NK-92 treated with Interleukin-12 subunit alpha and Interleukin-12 subunit beta, amount 100 ng/mL, for 24 hours (cell line): ENCODE measurements at regions not wholly inside any gene's neighbourhood (a gene's known extent, or its start where the extent isn't known, plus 50 kb on each side); places are given as distances from the start of the nearest gene placed in this dataset.
"Not testable (repeated sequence)": the region's sequence is repeated elsewhere in the genome, so short reads cannot be mapped to it uniquely, and the experiment has no call there.

Experiments used
- DNase-seq: peaks from one replicate; lab custom pipeline; 2025; lab: John Stamatoyannopoulos, UW

DNA sequence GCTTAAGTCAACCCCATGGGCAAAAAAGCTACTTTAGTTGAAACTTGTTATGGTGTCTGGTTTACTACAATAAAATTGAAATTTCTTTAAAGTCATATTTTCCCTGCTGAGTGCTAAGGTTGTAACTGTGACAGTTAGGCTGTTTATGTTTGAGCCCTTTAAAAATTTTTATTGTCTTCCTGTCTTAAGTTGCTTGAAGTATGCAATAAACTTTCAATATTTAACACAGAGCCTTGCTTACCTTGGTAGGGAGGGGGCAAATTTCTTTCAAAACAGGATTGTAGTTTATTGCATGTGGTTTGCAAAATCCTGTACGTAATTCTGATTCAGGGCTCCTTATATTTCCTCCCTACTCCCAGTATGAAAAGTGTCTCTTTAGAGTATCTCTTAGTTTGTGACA is 465.5 kb upstream of the ACTBL2 start:
- no peak for DNase-seq

DNA sequence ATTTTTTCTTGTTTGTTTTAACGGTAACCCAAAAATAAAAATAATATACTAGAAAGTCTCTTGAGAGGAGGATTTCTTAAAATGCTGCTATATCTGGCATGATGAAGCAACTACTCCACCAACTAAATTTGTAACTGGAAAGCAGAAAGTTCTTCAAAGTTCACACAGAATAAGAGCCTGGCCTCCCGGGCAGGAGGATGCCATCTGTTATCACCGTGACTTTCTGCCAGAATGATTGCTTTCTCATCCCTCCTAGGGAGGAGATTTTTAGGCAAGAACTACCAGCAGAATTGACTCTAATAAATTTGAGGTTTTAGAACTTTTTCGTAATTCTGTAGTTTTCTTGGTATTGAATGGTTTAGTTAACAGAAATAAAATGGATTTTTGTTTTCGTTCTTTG is 464.6 kb upstream of the ACTBL2 start:
- DNase-seq: no peak

DNA sequence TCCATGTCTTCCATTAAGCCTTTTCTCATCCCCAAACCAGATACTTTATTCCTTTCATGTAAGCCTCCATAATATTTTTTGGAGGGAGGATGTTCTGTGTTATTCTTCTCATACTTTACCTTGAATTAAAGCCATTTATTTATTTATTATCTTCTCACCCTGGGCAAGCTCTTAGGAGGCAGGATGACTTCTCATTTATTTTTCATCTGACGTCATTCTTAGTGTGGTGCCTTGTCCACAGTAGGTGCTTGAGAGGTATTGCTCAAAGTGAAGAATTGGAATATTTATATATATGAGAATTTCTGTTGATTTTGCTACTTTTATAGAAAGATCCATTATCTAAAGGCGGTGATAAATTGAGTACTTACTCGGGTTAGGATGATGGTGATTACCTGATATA is 458.3 kb upstream of the ACTBL2 start:
- no peak for DNase-seq

DNA sequence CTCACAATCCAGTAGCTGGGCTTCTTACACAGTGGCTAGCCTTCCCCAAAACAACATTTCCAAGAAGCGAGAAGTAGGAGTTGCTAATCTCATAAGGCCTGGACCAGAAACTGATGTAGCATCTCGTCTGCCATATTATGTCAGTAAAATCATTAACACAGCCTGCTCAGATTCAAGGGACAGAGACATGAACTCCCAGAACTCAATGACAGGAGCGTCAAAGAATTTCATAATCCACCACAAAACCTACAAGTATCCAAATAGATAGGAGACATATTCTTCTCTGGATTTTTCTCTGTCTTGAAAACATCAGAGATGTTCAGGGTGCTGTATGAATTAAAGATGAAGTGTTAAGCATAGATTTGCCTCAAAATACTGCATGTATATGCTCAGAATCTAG is 457.6 kb upstream of the ACTBL2 start:
- no peak for DNase-seq

DNA sequence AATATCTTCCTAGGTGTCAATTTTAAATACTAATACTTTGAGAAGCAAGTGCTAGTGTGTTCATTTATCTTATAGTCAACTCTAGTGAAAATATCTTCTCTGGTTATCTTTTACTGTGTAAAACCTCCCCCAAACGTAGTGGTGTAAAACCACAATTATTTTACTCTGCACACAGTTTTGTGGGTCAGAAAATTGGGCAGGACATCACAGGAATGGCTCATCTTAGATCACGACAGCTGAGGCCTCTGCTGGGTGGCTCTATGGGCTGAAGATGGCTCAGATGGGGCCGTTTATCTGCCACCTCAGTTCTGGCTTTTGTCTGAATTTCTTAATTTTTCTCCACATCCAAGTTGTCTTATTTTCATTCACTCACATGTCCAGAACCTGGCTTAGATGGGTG is 457.2 kb upstream of the ACTBL2 start:
- no peak for DNase-seq

DNA sequence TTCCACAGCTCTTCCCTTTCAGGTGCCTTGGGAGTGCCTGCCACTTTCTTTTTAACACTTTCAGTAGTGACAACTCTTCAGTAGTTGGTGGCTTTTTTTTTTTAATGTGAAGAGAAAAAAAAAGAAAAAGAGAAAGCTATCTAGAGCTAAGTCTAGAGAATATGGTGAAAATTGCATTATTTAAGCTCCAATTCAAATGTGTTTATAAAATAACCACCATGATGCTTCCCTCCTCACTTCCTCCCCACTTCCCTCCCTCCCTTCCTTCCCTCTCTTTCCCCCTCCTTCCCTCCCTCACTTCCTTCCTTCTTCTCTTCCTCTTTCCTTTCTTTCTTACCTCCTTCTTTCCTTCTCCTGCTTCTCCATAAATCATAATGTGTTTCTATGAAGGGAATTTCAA is 456.7 kb upstream of the ACTBL2 start:
- no peak for DNase-seq

DNA sequence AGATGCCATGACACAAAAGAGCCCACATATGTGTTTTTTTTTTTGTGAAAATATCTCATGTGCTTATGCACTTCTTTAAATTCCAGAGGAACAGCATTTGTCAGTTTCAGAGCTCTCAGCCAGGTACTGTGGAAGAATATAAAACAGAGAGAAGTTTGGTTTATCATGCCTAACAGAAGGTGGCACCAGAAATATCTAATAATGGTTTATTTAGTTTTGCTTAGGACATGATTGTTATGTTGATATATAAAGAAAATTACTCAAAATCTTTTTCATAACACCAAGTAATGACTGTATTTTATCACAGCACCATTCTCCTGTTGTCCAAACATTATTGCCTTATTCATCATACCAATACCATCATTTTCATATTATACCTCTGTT is 455.6 kb upstream of the ACTBL2 start:
- no peak for DNase-seq

DNA sequence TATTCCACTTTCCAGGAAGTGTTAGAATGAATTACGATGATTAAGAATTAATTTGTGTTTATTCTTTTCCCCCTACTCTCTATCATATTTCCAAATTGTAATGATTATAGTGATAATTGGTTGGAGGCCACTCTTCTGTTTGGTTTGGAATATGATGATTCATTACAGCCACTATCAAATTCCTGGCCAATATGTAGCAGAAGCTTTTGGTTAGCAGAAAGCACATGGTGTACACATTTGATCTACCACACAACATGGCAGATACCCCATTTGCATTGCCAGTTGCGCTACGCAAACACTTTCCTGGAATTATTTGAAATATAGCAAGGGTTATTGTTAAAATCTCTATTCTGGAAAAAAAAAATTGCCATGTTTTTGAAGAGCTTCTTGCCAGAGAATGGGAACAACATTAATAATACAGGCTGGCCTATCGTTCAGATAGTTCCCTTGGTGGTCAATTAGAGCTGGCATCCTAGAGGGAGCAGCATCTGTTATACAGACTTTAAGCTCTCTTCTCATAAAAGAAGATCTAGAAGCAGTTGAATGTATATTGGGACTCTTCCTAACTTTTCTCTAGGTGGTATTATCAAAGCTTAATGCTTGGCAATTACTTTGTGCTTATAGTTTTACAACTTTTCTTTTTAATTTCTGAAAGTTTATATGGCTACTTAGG is 455.0 kb upstream of the ACTBL2 start:
- DNase-seq: no peak

DNA sequence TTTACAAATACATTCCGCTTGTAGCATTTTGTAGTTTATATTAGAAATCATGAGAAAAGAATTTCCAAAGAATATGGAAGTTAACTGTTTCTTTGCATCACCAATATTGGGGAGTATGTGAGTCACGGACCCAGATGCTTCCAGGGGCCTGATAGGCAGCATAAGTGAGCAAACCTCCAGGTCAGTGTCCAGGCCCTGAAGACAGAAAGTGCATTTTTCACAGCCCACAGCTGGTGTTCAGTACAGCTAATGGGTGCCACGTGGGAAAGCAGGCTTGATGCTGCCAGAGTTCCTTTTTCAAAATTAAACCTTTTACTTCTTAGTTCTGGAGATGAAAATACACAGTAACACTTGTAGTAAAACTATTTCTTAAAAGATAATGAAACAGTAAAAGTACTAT is 454.4 kb upstream of the ACTBL2 start:
- no peak for DNase-seq

DNA sequence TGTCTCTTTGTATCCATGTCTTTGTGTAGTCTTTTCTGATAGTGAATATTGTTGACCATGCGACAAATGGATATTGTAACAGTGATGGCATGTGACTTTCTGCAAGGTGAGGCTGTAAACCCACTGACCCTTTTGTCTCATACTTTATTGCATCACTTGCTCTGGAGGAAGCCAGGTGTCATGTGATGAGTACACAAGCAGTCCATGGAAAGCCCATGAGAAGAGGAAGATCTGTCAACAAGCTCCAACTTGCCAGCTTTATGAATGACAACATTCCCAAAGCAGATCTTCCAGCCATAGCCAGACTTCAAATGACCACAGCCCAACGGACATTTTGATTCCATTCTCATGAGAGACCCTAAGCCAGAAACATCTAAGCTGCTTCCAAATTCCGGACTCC is 450.1 kb upstream of the ACTBL2 start:
- DNase-seq: no peak

DNA sequence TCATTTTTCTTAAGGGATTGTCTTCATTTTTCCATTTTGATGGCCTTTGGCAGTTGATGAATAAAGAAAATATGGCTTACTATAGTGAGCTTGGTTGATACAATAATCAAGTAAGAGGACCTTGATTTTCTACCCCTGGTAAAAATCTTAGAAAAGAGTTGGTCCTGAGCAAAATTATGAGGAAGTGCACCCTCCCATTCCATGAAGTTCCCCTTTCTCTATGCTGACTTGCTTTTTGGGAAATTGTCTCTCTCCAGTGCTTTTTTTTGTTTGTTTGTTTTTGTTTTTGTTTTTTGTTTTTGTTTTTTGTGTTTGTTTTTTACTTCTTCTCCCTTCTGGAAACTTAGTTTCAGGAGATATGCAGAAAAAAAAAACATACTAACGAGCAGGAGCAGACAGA is 449.2 kb upstream of the ACTBL2 start:
- DNase-seq: no peak

DNA sequence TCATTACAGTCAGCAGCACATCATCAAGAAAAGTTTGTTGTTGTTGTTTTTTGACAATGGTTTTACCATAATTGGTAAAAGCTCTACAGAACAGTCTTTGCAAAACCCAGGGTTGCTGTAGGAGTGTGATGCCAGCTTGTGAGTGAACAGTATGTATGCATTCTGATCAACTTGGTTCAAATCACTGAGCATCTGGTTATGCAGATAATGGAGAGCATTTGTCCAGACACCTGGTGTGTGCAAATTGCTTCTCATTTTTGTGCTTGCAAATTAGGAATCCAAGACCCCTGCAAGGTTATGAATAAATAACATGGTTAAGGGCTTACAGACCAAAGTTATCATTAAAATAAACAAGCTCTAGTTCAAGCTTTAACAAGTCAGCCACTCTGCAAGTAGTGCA is 448.7 kb upstream of the ACTBL2 start:
- DNase-seq: no peak

DNA sequence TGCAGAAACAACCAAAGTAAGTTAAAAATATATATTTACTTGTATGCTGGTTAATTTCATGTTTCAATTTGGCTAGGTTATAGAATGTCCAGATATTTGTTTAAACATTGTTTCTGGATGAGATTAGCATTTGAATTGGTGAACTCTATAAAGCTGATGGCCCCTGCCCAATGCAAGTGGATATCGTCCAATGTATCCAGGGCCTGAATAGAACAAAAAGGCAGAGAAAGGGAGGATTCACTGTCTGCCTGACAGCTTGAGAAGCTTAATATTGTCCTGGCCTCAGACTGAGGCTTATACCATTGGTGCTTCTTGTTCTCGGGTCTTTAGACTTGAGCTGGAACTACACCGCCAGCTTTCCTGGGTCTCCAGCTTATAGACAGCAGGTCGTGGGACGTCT is 446.7 kb upstream of the ACTBL2 start:
- DNase-seq: no peak

DNA sequence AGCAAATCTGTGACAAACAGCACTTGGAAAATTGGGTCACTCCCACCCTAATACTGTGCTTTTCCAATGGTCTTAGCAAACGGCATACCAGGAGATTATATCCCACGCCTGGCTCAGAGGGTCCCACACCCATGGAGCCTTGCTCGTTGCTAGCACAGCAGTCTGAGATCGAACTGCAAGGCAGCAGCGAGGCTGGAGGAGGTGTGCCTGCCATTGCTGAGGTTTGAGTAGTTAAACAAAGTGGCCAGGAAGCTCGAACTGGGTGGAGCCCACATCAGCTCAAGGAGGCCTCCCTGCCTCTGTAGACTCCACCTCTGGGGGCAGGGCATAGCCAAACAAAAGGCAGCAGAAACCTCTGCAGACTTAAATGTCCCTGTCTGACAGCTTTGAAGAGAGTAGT is 440.5 kb upstream of the ACTBL2 start:
- not testable (repeated sequence) for DNase-seq

DNA sequence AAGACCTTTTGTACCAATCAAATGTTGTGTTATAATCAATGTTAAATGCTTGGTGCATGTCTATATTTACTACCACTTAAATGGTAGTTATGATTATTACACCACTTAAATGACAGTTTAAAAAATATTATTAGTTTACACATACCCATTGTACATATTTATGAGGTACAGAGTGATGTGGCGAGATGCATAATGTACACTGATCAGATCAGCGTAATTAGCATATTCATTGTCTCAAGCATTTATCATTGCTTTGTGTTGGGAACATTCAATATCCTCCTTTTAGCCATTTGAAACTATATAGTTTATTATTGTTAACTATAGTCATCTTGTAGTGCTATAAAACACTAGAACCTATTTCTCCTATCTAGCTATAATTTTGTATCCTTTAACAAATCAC is 434.4 kb upstream of the ACTBL2 start:
- DNase-seq: no peak

DNA sequence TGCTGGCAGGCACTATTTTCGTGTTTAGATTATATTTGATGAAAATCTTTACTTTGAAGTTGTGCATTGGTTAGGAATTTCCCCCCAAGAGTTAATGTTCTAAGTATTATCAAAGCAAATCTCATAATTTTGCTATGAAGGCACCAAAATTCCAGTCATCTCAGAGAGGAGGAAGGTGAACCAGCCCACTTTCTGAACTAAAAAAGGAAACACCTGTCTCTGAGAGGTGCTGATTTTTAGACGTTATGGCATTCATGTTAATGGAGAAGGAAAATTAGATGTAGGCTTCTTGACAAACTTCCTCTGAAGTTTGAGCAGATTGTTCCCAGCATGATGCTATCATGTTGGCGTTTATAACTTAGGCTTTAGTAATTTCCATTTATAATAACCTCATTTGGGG is 432.9 kb upstream of the ACTBL2 start:
- DNase-seq: no peak

DNA sequence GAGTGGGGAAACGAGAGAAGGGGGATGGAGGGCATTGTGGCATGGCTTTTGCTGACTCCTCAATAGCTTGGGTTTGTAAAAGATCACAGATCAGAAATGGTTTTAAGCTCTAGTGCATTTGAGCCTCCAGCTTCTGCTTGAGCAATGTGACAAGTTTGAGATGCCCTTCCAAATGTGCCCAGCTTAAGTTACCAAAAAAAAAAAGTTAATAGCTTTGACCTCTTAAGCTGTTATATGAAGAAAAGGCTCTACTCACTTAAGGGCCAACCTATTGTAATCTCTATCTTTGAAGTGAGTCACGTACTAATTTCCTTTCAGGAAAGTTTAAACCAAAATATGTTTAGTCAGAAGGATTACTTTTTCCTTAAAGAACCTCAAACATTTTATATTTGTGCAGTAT is 428.8 kb upstream of the ACTBL2 start:
- DNase-seq: no peak

DNA sequence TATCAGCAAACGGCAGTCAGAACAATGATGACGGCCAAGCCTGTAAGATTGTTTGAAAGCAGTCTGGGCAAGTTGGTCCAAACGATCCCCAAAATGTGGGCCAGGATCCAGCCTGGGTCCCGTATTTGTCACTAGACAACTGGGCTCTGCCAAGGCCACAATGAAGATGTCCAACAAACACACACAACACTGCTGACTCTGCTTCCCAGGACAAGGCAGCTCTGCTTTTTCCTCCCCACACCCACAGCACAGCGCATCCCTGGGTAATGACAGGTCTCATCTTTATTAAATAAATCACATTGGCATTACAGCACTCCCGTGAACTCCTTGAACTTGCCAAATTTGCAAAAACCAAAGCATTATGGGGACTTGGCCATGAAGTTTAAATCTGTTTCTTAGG is 424.1 kb upstream of the ACTBL2 start:
- DNase-seq: no peak

DNA sequence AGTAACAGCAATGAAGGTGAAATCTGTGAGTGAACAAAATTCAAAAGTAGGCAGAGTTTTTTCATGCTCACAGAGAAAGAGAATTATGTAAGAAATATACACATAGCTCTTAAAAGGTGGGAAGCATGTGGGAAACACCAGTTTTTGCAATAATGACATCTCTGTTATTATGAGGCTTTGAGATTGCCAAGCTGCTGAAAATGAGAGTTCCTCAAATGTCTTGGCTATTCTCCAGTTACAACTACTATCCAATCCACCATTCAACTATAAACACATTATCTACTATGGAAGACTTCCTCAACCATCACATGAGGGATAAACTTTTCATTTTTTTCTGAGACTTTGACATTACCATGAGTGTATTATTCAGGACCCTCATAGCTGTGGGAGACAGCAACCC is 420.8 kb upstream of the ACTBL2 start:
- no peak for DNase-seq

DNA sequence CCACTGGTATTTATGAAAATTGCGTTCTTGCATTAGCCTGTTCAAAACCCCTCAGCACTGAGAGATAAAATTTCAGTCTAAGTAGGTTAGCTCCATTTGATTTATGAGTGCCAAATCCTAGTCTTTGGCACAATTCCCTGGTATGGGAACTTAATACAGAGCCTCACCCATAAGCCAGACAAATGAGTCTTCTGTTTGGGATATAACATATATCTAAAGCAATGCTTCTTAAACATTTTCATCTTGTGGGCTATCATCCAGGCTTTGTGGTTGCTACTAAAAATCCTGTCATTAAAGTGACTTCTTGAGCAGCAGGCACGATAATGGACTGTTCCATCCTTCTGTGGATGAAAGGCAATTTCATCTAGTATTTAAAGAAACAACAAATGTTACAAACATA is 419.5 kb upstream of the ACTBL2 start:
- DNase-seq: no peak

DNA sequence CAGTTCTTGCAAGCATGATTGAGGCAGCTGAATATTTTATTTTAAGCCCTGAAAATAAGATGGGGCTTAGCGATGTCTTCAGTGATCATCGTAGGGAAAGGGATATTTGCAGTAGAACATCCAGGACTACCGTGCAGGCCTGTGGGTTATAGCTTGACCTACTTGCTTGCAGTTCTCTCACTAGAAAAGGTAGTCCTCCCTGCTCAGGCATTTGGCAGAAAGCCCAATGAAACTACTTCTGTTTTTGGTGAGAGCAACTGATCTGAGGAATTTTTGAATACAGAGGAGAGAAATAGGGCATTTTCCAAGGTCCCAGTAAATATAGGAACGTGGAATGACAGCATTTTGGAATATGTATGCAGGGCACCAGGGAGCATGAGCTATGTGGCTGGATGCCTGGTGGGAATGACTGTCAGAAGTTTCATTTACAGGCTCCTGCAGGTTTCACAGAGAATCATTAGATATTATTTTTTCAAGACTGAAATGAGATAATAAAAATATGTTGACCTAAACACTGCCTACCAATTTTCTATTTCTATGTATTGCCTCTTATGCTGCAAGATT is 417.9 kb upstream of the ACTBL2 start:
- no peak for DNase-seq

DNA sequence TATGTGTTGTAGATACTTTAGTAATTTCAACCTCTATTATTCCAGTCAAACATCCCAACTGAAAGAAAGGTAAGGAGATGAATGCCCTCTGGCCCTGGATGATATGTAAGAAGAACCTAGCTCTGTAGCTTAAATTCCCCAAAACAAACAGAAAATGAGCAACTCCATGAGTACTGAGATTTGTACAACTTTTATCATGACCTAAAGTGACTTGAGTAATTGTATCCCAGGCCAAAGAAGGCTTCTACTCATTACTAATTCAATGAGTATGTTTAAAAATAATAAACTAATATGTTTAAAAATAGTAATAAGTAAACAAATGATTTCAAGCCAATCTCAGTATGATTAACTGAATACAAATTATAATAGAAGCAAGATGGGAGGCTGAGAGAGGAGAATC is 414.0 kb upstream of the ACTBL2 start:
- no peak for DNase-seq

DNA sequence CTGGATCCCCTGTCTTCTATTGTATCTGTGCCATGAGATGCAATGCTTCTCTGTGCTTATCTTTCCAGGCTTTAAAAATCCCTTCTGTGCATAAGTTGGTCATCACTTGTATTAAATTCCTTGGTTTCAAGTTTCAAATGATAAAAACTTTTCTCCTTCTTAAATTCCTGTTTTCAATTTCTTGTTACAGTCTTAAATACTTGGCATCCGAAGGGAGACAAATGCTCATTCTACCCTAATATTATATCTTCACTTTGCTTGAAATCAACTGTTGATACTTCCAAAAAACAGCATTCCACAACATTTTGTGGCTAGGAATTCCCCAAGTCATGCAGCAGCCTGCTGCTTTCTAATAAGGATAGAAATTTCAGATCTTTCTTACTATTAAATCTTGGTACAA is 413.2 kb upstream of the ACTBL2 start:
- no peak for DNase-seq

DNA sequence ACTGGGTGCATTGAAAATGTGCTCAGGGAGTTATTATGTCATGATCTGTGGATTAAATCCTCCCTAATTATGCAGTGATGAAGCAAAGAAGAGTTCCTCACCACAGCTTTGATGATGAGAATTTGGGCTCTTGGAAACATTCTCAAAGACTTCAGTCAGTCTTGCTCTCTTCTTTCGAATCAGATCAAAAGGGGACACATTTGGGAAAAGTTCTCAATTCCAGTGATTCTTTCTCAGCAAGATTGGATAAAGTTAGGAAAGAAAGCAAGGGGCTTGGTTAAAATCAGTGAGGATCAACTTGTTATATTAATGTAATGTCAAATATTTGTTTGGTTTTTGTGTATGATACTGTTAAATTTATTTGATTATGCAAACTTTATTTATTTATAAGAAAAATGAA is 411.3 kb upstream of the ACTBL2 start:
- DNase-seq: no peak

DNA sequence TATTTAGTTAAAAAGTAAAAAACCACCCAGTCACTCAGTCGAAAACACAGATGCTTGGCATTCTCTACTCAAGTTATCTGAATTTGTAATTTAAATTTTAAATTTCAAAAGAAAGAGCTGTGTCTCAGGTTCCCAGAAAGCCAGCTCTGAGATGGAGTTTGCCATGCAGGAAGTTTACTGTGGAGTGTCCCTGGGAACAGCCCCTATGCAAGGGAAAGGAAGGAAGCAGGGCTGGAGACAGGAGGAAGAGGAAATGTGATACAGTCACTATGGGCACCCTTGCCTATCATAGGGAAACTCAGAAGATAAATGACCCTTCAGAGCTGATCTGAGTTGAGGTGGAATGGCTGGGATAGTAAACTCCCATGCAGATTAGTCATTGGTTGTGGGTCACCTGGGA is 408.8 kb upstream of the ACTBL2 start:
- DNase-seq: no peak
